NCI-H345 (cell line): ENCODE measurements at regions not wholly inside any gene's neighbourhood (a gene's known extent, or its start where the extent isn't known, plus 50 kb on each side); places are given as distances from the start of the nearest gene placed in this dataset.
"Not testable (repeated sequence)": the region's sequence is repeated elsewhere in the genome, so short reads cannot be mapped to it uniquely, and the experiment has no call there.

Experiments used
- DNase-seq: peaks from one replicate; lab custom pipeline; 2025; lab: John Stamatoyannopoulos, UW

GRCh38 chr1:143905214-143906179 lies 66.3 kb downstream of the FAM72C start:
- not testable (repeated sequence) for DNase-seq

- not testable (repeated sequence) for DNase-seq
Observed at GRCh38 chr1:143904622-143904979, 67.2 kb downstream of the FAM72C start.

- not testable (repeated sequence) for DNase-seq
Observed at GRCh38 chr1:143903899-143904621, 67.7 kb downstream of the FAM72C start.

GRCh38 chr1:143896377-143896776 lies 75.4 kb downstream of the FAM72C start:
- DNase-seq: not testable (repeated sequence)

GRCh38 chr1:143884932-143885574 lies 86.7 kb downstream of the FAM72C start:
- peak; percentile 48 for DNase-seq

GRCh38 chr1:143884532-143884931 lies 87.3 kb downstream of the FAM72C start:
- not testable (repeated sequence) for DNase-seq

- not testable (repeated sequence) for DNase-seq
Observed at GRCh38 chr1:143879757-143880536, 91.8 kb downstream of the FAM72C start.

GRCh38 chr1:143875947-143876346 lies 95.8 kb downstream of the FAM72C start:
- DNase-seq: not testable (repeated sequence)

- DNase-seq: not testable (repeated sequence)
Observed at GRCh38 chr1:143874625-143875024, 97.2 kb downstream of the FAM72C start.

- not testable (repeated sequence) for DNase-seq
Observed at GRCh38 chr1:143873650-143874049, 98.1 kb downstream of the FAM72C start.

- not testable (repeated sequence) for DNase-seq
Observed at GRCh38 chr1:143870388-143870787, 101.4 kb downstream of the FAM72C start.

GRCh38 chr1:143867590-143868220 lies 104.1 kb downstream of the FAM72C start:
- DNase-seq: not testable (repeated sequence)

GRCh38 chr1:143863901-143864520 lies 107.8 kb downstream of the FAM72C start:
- DNase-seq: not testable (repeated sequence)

- DNase-seq: not testable (repeated sequence)
Observed at GRCh38 chr1:143862722-143863121, 109.1 kb downstream of the FAM72C start.

GRCh38 chr1:143861306-143861705 lies 110.5 kb downstream of the FAM72C start:
- DNase-seq: not testable (repeated sequence)

- DNase-seq: not testable (repeated sequence)
Observed at GRCh38 chr1:143855867-143856266, 115.9 kb downstream of the FAM72C start.

- not testable (repeated sequence) for DNase-seq
Observed at GRCh38 chr1:143854069-143854468, 117.7 kb downstream of the FAM72C start.

- not testable (repeated sequence) for DNase-seq
Observed at GRCh38 chr1:143850637-143851036, 121.1 kb downstream of the FAM72C start.

- not testable (repeated sequence) for DNase-seq
Observed at GRCh38 chr1:143848859-143849258, 122.9 kb downstream of the FAM72C start.

- DNase-seq: not testable (repeated sequence)
Observed at GRCh38 chr1:143845193-143845592, 126.6 kb downstream of the FAM72C start.
